ENCODE measurements at regions not wholly inside any gene's neighbourhood (a gene's known extent, or its start where the extent isn't known, plus 50 kb on each side); places are given as distances from the start of the nearest gene placed in this dataset.

- TF ChIP-seq CTCF (IDR thresholded peaks at IDR 0.05; ENCODE audit: insufficient read depth, low read depth, low read length) = no peak
- no peak for TF ChIP-seq EZH2 (IDR thresholded peaks at IDR 0.05; ENCODE audit: insufficient read depth, low read length)
These were observed 308.0 kb downstream of the MATN1 start for GRCh38 chr1:30415171-30415940.
